GM12878 (cell line): ENCODE measurements at regions not wholly inside any gene's neighbourhood (a gene's known extent, or its start where the extent isn't known, plus 50 kb on each side); places are given as distances from the start of the nearest gene placed in this dataset.

ENCODE experiments used
- ATAC-seq: fragments of 200-7000 bp; cut with Tn5 transposase; 3 replicates; pipeline ENCODE4 v1.9.1; 2020; ENCODE audit warnings: mild to moderate bottlenecking, moderate library complexity
- BruUV-seq: library from RNA; stranded (reverse); fragments of 400-500 nt; replicated peaks from 2 replicates; lab custom pipeline; 2021; lab: Mats Ljungman, UMichigan
- CTCF ChIA-PET: fragments of 300-600 bp; sonication (Branson Sonifier 250); formaldehyde crosslinking; extraction: SDS; loops from one replicate; lab custom pipeline; 2021; ENCODE audit warnings: inconsistent platforms; lab: Yijun Ruan, JAX
- POLR2A ChIA-PET: fragments of 350-600 bp; formaldehyde crosslinking; extraction: SDS; loops from one replicate; lab custom pipeline; 2021; ENCODE audit warnings: inconsistent platforms; lab: Charles Lee
- RAD21 ChIA-PET: fragments of 300-600 bp; sonication (Branson Sonifier 250); formaldehyde crosslinking; loops from one replicate; lab custom pipeline; 2023; ENCODE audit warnings: antibody characterized with exemption; ENCODE audit not compliant: unreplicated experiment; lab: Charles Lee
- SMC1A ChIA-PET: fragments of 300-600 bp; sonication (Branson Sonifier 250); formaldehyde crosslinking; loops from one replicate; lab custom pipeline; 2023; ENCODE audit not compliant: unreplicated experiment, uncharacterized antibody; lab: Charles Lee
- DNase-seq: peaks from one replicate; pipeline ENCODE4 v3.0.0-alpha.2; 2011; ENCODE audit warnings: low read depth, low spot score
- FAIRE-seq: peaks from 3 replicates; lab custom pipeline; 2011; peaks lifted over from hg19 to GRCh38; lab: Jason Lieb, UNC
- H2AFZ ChIP-seq: 2 replicates; pipeline ENCODE4 v1.6.0; 2011; ENCODE audit warnings: low read depth, low read length, control low read depth; ENCODE audit not compliant: control insufficient read depth
- H3K27ac ChIP-seq: 2 replicates; pipeline ENCODE4 v1.5.1; 2011; ENCODE audit warnings: control low read depth; ENCODE audit not compliant: control insufficient read depth, insufficient read depth
- H3K27me3 ChIP-seq, 2 experiments: replicated peaks in 1 of 2; 2 replicates each; pipeline versions ENCODE4 v1.6.0 to v1.6.1; 2011; ENCODE audit warnings: low read length in 1 of 2; ENCODE audit not compliant: control insufficient read depth in 2 of 2, insufficient read depth in 2 of 2
- H3K36me3 ChIP-seq, 2 experiments: 2 replicates each; pipeline ENCODE4 v1.5.1; 2011; ENCODE audit warnings: low read length in 1 of 2; ENCODE audit not compliant: control insufficient read depth in 2 of 2, insufficient read depth in 2 of 2
- H3K4me1 ChIP-seq: 2 replicates; pipeline ENCODE4 v1.6.1; 2011; ENCODE audit warnings: mild to moderate bottlenecking, low read length, moderate library complexity, mixed read lengths; ENCODE audit not compliant: control insufficient read depth, insufficient read depth
- H3K4me2 ChIP-seq: 2 replicates; pipeline ENCODE4 v1.6.0; 2011; ENCODE audit warnings: control low read depth; ENCODE audit not compliant: control insufficient read depth, insufficient read depth
- H3K4me3 ChIP-seq: fragments of 200-600 bp; sonication (generic); 2 replicates; pipeline ENCODE4 v1.5.1; 2016
- H3K79me2 ChIP-seq: 2 replicates; pipeline ENCODE4 v1.6.0; 2011; ENCODE audit warnings: low read length; ENCODE audit not compliant: control insufficient read depth, insufficient read depth
- H3K9ac ChIP-seq: 2 replicates; pipeline ENCODE4 v1.8.0; 2011; ENCODE audit warnings: low read length, control low read depth, mixed read lengths; ENCODE audit not compliant: control insufficient read depth, insufficient read depth
- H3K9me3 ChIP-seq: replicated peaks from 3 replicates; pipeline ENCODE4 v1.5.1; 2011; ENCODE audit warnings: mild to moderate bottlenecking, low read length; ENCODE audit not compliant: control insufficient read depth, insufficient read depth
- H4K20me1 ChIP-seq: 2 replicates; pipeline ENCODE4 v1.6.0; 2011; ENCODE audit not compliant: control insufficient read depth, insufficient read depth
- HCFC1 ChIP-seq: fragments of 150-350 bp; IDR thresholded peaks from 2 replicates; pipeline ENCODE4 v1.6.1; 2014; ENCODE audit warnings: low read length
- NFYB ChIP-seq: IDR thresholded peaks from 2 replicates; pipeline ENCODE4 v1.6.1; 2011; ENCODE audit warnings: low read depth, mild to moderate bottlenecking, low read length, improper control_type of control experiment, moderate library complexity; ENCODE audit not compliant: insufficient read depth
- POLR2A ChIP-seq: IDR thresholded peaks from 2 replicates; pipeline ENCODE4 v1.6.1; 2011; ENCODE audit warnings: low read depth, mild to moderate bottlenecking, low read length
- POLR2AphosphoS2 ChIP-seq: IDR thresholded peaks from 2 replicates; pipeline ENCODE4 v1.6.1; 2011; ENCODE audit warnings: low read depth, mild to moderate bottlenecking, low read length, improper control_type of control experiment, moderate library complexity
- SP1 ChIP-seq: IDR thresholded peaks from one replicate; pipeline ENCODE4 v1.6.1; 2011; ENCODE audit warnings: low read depth, low read length
- SUPT20H ChIP-seq: IDR thresholded peaks from 2 replicates; pipeline ENCODE4 v1.6.1; 2011; ENCODE audit warnings: low read depth, mild to moderate bottlenecking, low read length, moderate library complexity, borderline replicate concordance; ENCODE audit not compliant: control insufficient read depth
- WRNIP1 ChIP-seq: IDR thresholded peaks from 2 replicates; pipeline ENCODE4 v1.6.1; 2011; ENCODE audit warnings: low read depth, low read length, improper control_type of control experiment, borderline replicate concordance
- WGBS: methylation state at CpG from one replicate; pipeline ENCODE4 v1.1.6; 2016; ENCODE audit warnings: low lambda C conversion rate; ENCODE audit not compliant: insufficient replicate concordance, insufficient coverage; ENCODE audit errors: missing lambda C conversion rate; 5-methylcytosine and 5-hydroxymethylcytosine counted together
- in situ Hi-C: fragments of 300-500 bp; cut with MboI; formaldehyde crosslinking; loops from 9 replicates; pipeline ENCODE4 v1.14.3; 2018; ENCODE audit warnings: mixed read lengths
- intact Hi-C: fragments of 100-400 bp; cut with micrococcal nuclease; formaldehyde crosslinking; loops from one replicate; pipeline ENCODE4 v1.14.2; 2022; ENCODE audit not compliant: unreplicated experiment
- TF ChIP-seq, protein P1 (sequence below): fragments of 450-650 bp; formaldehyde crosslinking; IDR thresholded peaks from 2 replicates; pipeline ENCODE4 v1.4.0; 2020; ENCODE audit warnings: mild to moderate bottlenecking, moderate library complexity
- TF ChIP-seq, protein P2 (sequence below): IDR thresholded peaks from 2 replicates; pipeline ENCODE4 v1.6.1; 2011; ENCODE audit warnings: low read depth, low read length, improper control_type of control experiment, borderline replicate concordance
- TF ChIP-seq, protein P3 (sequence below): fragments of 450-650 bp; IDR thresholded peaks from 2 replicates; pipeline ENCODE4 v1.6.1; 2016; ENCODE audit warnings: mild to moderate bottlenecking

DNA sequence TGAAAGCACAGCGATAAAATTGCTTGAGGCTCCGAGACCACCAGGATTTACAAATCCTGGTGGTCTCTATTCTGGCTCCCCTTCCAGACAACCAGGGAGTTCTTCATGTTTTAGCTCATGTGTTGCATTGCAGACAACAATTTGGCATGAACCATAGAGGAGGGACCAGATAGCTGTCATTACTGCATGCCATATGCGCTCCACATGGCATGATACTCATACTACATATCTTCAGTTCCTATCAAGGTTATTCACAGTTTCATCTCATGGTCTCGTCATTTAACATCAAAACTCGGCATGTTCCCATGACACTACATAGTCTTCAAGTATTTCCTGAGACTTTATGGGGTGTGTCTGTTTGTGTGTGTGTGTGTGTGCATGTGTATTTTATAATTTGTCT lies 220.3 kb downstream of the OR13H1 start (continued):
- TF ChIP-seq, protein P1, sequence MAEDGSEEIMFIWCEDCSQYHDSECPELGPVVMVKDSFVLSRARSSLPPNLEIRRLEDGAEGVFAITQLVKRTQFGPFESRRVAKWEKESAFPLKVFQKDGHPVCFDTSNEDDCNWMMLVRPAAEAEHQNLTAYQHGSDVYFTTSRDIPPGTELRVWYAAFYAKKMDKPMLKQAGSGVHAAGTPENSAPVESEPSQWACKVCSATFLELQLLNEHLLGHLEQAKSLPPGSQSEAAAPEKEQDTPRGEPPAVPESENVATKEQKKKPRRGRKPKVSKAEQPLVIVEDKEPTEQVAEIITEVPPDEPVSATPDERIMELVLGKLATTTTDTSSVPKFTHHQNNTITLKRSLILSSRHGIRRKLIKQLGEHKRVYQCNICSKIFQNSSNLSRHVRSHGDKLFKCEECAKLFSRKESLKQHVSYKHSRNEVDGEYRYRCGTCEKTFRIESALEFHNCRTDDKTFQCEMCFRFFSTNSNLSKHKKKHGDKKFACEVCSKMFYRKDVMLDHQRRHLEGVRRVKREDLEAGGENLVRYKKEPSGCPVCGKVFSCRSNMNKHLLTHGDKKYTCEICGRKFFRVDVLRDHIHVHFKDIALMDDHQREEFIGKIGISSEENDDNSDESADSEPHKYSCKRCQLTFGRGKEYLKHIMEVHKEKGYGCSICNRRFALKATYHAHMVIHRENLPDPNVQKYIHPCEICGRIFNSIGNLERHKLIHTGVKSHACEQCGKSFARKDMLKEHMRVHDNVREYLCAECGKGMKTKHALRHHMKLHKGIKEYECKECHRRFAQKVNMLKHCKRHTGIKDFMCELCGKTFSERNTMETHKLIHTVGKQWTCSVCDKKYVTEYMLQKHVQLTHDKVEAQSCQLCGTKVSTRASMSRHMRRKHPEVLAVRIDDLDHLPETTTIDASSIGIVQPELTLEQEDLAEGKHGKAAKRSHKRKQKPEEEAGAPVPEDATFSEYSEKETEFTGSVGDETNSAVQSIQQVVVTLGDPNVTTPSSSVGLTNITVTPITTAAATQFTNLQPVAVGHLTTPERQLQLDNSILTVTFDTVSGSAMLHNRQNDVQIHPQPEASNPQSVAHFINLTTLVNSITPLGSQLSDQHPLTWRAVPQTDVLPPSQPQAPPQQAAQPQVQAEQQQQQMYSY = no peak
- TF ChIP-seq, all 136 proteins: peak for 0

DNA sequence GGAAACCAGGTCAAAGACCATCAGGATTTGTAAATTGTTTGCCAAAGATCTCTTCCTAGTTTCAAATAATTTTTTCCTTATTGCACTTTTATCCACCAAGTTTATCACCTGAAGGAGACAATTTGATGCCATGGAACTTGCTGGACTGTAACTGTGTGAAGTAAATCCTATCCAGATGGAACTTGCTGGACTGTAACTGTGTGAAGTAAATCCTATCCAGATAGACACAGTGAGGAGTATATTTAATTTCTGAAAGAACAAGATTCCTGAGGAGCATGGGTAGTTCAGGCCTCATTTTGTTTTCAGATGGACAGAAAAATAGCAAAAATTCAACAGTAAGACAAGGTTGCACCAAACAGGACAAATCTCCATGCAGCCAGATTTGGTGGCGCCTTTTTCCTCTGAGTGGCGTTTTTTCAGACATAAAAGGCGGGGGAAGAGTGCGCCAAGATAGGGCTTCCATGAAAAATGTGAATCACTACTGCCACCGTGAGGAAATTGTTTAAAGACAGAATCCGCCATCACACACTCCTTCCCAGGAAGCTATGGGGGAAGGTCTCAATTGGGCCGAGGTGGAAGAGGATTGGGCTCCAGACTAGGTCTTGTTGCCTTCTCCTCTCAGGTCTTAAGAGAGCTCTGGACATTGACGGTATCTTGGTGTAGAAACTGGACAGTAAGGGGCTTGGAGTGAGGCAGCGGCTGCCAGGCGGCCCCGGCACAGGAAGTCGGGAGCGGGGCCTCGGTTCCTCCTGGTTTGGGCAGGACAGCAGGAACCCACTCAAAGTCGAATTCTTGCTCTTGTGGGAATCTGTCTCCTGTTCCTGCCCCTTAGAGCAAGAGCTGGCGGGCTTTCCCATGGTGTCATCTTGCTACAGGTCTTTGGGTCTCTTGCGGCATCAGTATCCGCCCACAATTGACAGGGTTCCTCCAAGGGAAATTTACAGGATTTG lies 234.7 kb downstream of the OR13H1 start:
- intact Hi-C loops = loop anchor here (1.0 to 2.0 kb wide), 6 partner anchors 10 to 74 kb away; no protein-coding TSS in a partner anchor
- H3K9me3 ChIP-seq = no peaks in the 10 kb centered on the region
- ATAC-seq (peak; percentile 89), FAIRE-seq (peak; percentile 80), DNase-seq (peak; percentile 82)
- ChIA-PET POLR2A (interaction anchor here (0.7 kb wide), 1 partner anchor 11 kb away, joined by 3 read pairs; no protein-coding TSS in a partner anchor), SMC1A (interaction anchor here (0.7 to 1.2 kb wide), 5 partner anchors 9 to 35 kb away, joined by 3 to 6 read pairs (median 4); no protein-coding TSS in a partner anchor), RAD21 (interaction anchor here (1.1 to 1.3 kb wide), 2 partner anchors 11 to 37 kb away, joined by 3 to 4 read pairs; no protein-coding TSS in a partner anchor), CTCF (interaction anchor here (1.0 to 1.3 kb wide), 3 partner anchors 11 to 43 kb away, joined by 4 to 7 read pairs (median 5); no protein-coding TSS in a partner anchor)
- peak overlapping the region; percentile 75 for H3K4me2 ChIP-seq
- in situ Hi-C loops = no loop called here
- 31% methylated on average over 18 of the region's 18 CpGs for WGBS
- H4K20me1 ChIP-seq = no peaks in the 10 kb centered on the region
- H2AFZ ChIP-seq = peak overlapping the region; percentile 97
- no peaks in the 10 kb centered on the region for H3K79me2 ChIP-seq
- peak overlapping the region; percentile 55; the same call in 1 of the 2 replicates for H3K4me3 ChIP-seq
- peak overlapping the region; percentile 90 for H3K27ac ChIP-seq
- peak overlapping the region; percentile 81 for H3K9ac ChIP-seq
- H3K4me1 ChIP-seq = peaks cover 5% of the 10 kb centered on the region; the same call in 1 of the 2 replicates
- no TSS peak for BruUV-seq
- no peaks in the 10 kb centered on the region; a peak in 1 of 4 replicates for H3K27me3 ChIP-seq
- H3K36me3 ChIP-seq = no peaks in the 10 kb centered on the region; a peak in 1 of 4 replicates
- TF ChIP-seq POLR2A (no peak), POLR2AphosphoS2 (no peak), WRNIP1 (no peak), SUPT20H (no peak), NFYB (no peak), HCFC1 (no peak), SP1 (peak; percentile 22)
- TF ChIP-seq, protein P2, sequence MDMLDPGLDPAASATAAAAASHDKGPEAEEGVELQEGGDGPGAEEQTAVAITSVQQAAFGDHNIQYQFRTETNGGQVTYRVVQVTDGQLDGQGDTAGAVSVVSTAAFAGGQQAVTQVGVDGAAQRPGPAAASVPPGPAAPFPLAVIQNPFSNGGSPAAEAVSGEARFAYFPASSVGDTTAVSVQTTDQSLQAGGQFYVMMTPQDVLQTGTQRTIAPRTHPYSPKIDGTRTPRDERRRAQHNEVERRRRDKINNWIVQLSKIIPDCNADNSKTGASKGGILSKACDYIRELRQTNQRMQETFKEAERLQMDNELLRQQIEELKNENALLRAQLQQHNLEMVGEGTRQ = no peak
- TF ChIP-seq, protein P3, sequence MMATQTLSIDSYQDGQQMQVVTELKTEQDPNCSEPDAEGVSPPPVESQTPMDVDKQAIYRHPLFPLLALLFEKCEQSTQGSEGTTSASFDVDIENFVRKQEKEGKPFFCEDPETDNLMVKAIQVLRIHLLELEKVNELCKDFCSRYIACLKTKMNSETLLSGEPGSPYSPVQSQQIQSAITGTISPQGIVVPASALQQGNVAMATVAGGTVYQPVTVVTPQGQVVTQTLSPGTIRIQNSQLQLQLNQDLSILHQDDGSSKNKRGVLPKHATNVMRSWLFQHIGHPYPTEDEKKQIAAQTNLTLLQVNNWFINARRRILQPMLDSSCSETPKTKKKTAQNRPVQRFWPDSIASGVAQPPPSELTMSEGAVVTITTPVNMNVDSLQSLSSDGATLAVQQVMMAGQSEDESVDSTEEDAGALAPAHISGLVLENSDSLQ = no peak
